NB4 (cell line): ENCODE measurements at regions not wholly inside any gene's neighbourhood (a gene's known extent, or its start where the extent isn't known, plus 50 kb on each side); places are given as distances from the start of the nearest gene placed in this dataset.

Experiments used
- DNase-seq: peaks from one replicate; pipeline ENCODE4 v3.0.0; 2010; ENCODE audit warnings: low read depth
- H3K4me3 ChIP-seq: one replicate; pipeline ENCODE4 v1.5.1; 2011; ENCODE audit warnings: mild to moderate bottlenecking, low read depth, low read length, moderate library complexity
- MAX ChIP-seq: IDR thresholded peaks from 2 replicates; pipeline ENCODE4 v1.6.1; 2011; ENCODE audit warnings: low read depth, low read length
- MYC ChIP-seq: IDR thresholded peaks from 2 replicates; pipeline ENCODE4 v1.6.1; 2011; ENCODE audit warnings: low read depth, low read length
- POLR2A ChIP-seq: IDR thresholded peaks from 2 replicates; pipeline ENCODE4 v1.6.1; 2011; ENCODE audit warnings: mild to moderate bottlenecking; ENCODE audit not compliant: insufficient read length; ENCODE audit errors: extremely low read depth
- TF ChIP-seq, protein P1 (sequence below): IDR thresholded peaks from one replicate; pipeline ENCODE4 v1.5.1; 2012; ENCODE audit warnings: low read depth, low read length

DNA sequence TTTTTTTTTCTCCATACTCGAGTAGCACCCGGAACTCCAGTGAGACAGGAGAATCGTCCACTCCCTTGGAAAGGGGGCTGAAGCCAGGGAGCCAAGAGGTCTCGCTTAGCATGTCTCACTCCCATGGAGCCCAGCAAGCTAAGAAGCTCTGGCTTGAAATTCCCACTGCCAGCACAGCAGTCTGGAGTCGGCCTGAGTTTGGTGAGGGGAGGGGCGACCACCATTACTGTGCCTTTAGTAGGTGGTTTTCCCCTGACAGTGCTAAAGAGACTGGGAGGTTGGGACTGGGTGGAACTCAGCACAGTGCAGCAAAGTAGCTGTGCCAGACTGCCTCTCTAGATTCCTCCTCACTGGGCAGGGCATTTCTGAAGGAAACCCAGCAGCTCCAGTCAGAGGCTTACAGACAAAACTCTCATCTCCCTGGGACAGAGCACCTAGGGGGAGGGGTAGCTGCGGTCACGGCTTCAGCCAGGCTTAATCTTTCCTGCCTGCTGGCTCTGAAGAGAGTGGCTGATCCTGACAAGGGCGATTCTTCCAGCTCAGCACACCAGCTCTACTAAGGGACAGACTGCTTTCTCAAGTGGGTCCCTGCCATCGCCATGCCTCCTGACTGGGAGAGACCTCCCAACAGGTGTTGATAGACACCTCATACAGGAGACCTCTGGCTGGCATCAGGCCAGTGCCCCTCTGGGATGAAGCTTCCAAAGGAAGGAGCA lies 414.5 kb upstream of the ZNF608 start:
- DNase-seq = no peak
- TF ChIP-seq, protein P1, sequence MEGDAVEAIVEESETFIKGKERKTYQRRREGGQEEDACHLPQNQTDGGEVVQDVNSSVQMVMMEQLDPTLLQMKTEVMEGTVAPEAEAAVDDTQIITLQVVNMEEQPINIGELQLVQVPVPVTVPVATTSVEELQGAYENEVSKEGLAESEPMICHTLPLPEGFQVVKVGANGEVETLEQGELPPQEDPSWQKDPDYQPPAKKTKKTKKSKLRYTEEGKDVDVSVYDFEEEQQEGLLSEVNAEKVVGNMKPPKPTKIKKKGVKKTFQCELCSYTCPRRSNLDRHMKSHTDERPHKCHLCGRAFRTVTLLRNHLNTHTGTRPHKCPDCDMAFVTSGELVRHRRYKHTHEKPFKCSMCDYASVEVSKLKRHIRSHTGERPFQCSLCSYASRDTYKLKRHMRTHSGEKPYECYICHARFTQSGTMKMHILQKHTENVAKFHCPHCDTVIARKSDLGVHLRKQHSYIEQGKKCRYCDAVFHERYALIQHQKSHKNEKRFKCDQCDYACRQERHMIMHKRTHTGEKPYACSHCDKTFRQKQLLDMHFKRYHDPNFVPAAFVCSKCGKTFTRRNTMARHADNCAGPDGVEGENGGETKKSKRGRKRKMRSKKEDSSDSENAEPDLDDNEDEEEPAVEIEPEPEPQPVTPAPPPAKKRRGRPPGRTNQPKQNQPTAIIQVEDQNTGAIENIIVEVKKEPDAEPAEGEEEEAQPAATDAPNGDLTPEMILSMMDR = no peak
- TF ChIP-seq MYC (no peak), POLR2A (no peak), MAX (no peak)
- no peak overlapping the region for H3K4me3 ChIP-seq

DNA sequence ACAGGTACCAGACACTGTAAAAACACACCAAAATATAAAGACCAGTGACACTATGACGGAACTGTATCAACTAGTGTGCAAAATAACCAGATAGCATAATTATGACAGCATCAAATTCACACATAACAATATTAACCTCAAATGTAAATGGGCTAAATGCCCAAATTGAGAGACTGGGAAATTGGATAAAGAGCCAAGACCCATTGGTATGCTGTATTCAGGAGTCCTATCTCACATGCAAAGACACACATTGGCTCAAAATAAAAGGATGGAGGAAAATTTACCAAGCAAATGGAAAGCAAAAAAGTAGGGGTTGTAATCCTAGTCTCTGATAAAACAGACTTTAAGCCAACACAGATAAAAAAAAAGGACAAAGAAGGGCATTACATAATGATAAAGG lies 416.3 kb upstream of the ZNF608 start:
- no peak for TF ChIP-seq MAX
- no peak for DNase-seq
- no peak overlapping the region for H3K4me3 ChIP-seq

- no peak for TF ChIP-seq POLR2A
- TF ChIP-seq, protein P1 = no peak
- TF ChIP-seq MAX = no peak
- no peak for TF ChIP-seq MYC
- DNase-seq = no peak
- H3K4me3 ChIP-seq = no peak overlapping the region
These were observed 423.0 kb upstream of the ZNF608 start for GRCh38 chr5:125169396-125169795.

- TF ChIP-seq POLR2A (no peak), MAX (no peak), MYC (no peak)
- TF ChIP-seq, protein P1 = no peak
- DNase-seq = no peak
These were observed 425.2 kb upstream of the ZNF608 start for GRCh38 chr5:125171641-125172040.

GRCh38 chr5:125175348-125176004 lies 429.0 kb upstream of the ZNF608 start:
- TF ChIP-seq, protein P1 = no peak
- no peak for TF ChIP-seq MAX
- no peak for TF ChIP-seq POLR2A
- no peak for TF ChIP-seq MYC
- H3K4me3 ChIP-seq = no peak overlapping the region
- no peak for DNase-seq

More at GRCh38 chr5:125171641-125172040, 425.2 kb upstream of the ZNF608 start:
- no peak overlapping the region for H3K4me3 ChIP-seq

GRCh38 chr5:125176005-125176390 lies 429.6 kb upstream of the ZNF608 start:
- DNase-seq = no peak
- TF ChIP-seq MYC = no peak
- no peak for TF ChIP-seq MAX
- no peak overlapping the region for H3K4me3 ChIP-seq
